ENCODE measurements at regions not wholly inside any gene's neighbourhood (a gene's known extent, or its start where the extent isn't known, plus 50 kb on each side); places are given as distances from the start of the nearest gene placed in this dataset.

DNA sequence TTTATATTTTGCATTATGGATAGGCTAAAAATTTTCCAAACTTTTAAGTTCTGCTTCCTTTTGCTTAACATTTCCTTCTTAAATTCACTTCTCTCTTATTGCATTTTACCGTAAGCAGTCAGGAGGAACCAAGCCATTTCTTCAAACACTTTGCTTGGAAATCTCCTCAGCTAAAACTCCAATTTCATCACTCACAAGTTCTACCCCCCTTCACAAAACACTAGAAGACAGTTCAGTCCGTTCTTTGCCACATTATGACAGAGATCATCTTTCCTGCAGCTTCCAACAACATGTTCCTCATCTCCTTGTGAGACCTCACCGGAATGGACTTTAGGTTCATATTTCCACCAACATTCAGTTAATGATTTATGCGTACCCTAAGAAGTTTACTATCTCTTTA lies 79.2 kb upstream of the LY86 start:
- no peaks in the 10 kb centered on the region for H3K4me1 Mint-ChIP-seq (ENCODE audit: low read depth, unreplicated experiment)

DNA sequence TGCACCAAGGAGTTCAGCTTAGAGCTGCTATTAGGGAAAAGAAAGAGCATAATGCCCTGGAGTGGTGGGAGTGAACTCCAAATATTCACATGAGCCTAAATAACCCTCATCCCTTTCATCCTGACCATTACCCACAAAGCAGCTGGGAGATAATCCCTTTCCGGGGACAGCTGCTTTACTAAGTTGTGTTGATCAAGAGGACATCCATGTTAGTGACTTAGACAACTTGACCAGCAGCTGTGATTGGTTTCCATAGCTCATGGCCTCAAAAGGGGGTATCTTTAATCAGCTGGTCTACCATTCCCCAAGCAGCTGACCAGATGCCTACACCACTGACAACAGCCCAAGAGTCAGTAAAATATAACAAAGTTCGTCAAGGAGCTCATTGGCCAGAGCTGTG lies 75.8 kb upstream of the LY86 start:
- H3K27ac Mint-ChIP-seq (ENCODE audit: unreplicated experiment) = no peak overlapping the region
- H3K9me3 Mint-ChIP-seq (ENCODE audit: unreplicated experiment) = peaks cover 3% of the 10 kb centered on the region
- TF ChIP-seq, protein P1, sequence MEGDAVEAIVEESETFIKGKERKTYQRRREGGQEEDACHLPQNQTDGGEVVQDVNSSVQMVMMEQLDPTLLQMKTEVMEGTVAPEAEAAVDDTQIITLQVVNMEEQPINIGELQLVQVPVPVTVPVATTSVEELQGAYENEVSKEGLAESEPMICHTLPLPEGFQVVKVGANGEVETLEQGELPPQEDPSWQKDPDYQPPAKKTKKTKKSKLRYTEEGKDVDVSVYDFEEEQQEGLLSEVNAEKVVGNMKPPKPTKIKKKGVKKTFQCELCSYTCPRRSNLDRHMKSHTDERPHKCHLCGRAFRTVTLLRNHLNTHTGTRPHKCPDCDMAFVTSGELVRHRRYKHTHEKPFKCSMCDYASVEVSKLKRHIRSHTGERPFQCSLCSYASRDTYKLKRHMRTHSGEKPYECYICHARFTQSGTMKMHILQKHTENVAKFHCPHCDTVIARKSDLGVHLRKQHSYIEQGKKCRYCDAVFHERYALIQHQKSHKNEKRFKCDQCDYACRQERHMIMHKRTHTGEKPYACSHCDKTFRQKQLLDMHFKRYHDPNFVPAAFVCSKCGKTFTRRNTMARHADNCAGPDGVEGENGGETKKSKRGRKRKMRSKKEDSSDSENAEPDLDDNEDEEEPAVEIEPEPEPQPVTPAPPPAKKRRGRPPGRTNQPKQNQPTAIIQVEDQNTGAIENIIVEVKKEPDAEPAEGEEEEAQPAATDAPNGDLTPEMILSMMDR (IDR thresholded peaks at IDR 0.05; ENCODE audit: partially characterized antibody, unreplicated experiment) = no peak
- no peaks in the 10 kb centered on the region for H3K27me3 Mint-ChIP-seq (ENCODE audit: unreplicated experiment)
- no peaks in the 10 kb centered on the region for H3K36me3 Mint-ChIP-seq (ENCODE audit: unreplicated experiment)
- DNase-seq = no peak
- H3K4me1 Mint-ChIP-seq (ENCODE audit: low read depth, unreplicated experiment) = peaks cover 9% of the 10 kb centered on the region
- H3K4me3 Mint-ChIP-seq (ENCODE audit: unreplicated experiment) = no peak overlapping the region

More for the DNA sequence above, 79.2 kb upstream of the LY86 start:
- H3K9me3 Mint-ChIP-seq (ENCODE audit: unreplicated experiment) = no peaks in the 10 kb centered on the region
- no peak overlapping the region for H3K27ac Mint-ChIP-seq (ENCODE audit: unreplicated experiment)
- TF ChIP-seq, protein P1 (IDR thresholded peaks at IDR 0.05; ENCODE audit: partially characterized antibody, unreplicated experiment) = no peak
- peaks cover 2% of the 10 kb centered on the region for H3K27me3 Mint-ChIP-seq (ENCODE audit: unreplicated experiment)
- no peak for DNase-seq
- H3K36me3 Mint-ChIP-seq (ENCODE audit: unreplicated experiment) = no peaks in the 10 kb centered on the region
- no peak overlapping the region for H3K4me3 Mint-ChIP-seq (ENCODE audit: unreplicated experiment)

DNA sequence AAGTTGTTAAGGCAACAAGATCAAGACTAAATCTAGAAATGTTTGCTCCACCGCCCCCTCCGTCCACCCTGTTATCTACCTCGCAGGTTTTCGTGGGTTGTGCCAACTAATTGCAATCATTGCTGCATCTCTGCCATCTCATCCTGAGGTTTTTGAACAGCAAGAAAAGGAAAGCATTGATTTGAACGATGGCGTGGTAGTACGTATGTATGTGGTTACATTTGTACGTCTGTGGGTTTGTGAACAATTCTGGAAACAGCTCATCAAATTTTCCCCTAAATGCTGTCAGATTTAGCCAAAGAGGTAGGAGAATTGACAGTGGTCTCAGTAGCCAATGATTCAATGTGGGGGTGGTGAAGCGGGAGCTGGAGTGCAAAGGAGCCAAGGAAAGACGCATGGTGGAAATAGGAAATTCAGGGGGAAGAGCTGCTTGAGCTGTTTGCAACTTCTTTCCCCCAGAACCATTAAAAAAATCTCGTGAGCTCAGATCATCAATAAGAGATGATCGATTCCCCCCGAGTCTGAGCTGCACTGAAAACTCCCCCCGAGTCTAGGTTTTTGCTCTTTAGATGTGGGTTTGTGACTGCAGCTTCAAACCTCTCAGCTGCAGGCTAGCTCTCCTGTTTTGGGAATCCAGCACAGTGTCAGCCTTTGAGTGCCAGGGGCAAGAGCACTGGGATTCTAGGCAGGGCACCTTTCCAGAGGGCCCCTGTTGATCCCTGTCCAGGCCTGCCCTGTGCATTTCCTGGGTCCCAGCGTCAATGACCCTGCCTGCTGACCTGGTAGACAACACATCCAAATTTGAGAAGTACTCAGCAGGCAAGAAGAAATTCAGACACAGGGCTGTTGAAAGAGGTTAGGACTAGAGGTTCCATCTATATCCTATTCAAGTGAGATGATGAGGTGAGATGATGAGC lies 72.6 kb upstream of the LY86 start:
- Mint-ChIP-seq H3K4me3 (ENCODE audit: unreplicated experiment) (no peak overlapping the region), H3K9me3 (ENCODE audit: unreplicated experiment) (peaks cover 3% of the 10 kb centered on the region), H3K27ac (ENCODE audit: unreplicated experiment) (no peak overlapping the region), H3K36me3 (ENCODE audit: unreplicated experiment) (no peaks in the 10 kb centered on the region), H3K27me3 (ENCODE audit: unreplicated experiment) (no peaks in the 10 kb centered on the region), H3K4me1 (ENCODE audit: low read depth, unreplicated experiment) (peaks cover 9% of the 10 kb centered on the region)
- TF ChIP-seq, protein P1 (IDR thresholded peaks at IDR 0.05; ENCODE audit: partially characterized antibody, unreplicated experiment) = no peak
- no peak for DNase-seq

DNA sequence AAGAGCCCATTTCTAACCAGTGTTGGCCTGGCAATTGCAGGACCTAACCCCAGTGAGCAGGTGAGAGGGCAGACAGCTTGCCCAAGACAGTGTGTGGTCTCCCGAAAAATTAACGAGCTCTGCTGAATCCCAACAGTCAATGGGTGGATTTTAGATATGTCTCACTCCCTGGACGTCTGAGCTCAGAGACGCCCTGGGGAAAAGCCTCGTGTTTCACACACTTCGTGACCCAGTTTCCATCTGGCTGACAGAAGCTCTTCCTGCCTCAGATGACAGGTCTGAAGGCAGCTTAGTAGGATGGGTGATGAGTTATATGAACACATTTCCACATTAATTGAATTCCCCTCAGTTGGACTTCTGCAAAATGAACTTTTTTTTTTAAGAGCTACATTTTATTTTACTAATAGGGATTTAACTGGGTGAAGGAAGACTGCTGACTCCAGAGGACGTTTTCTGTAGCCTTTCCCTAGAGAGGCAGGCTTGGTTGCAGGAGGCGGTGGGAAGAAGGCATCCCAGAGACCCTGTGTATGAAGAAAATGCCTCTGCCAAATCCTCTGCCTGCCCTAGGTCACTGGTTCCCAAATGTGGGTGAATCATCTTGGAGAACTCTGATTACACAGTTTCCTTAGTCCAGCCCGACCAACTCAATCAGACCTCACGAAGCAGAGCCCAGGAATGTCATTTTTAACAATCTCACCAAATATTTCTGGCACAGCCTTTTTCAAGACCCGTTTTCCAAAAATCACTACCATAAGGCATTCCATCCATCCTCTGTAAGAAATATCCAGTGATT lies 71.7 kb upstream of the LY86 start:
- H3K27me3 Mint-ChIP-seq (ENCODE audit: unreplicated experiment) = no peaks in the 10 kb centered on the region

More for the DNA sequence above, 71.7 kb upstream of the LY86 start:
- peaks cover 3% of the 10 kb centered on the region for H3K9me3 Mint-ChIP-seq (ENCODE audit: unreplicated experiment)
- H3K36me3 Mint-ChIP-seq (ENCODE audit: unreplicated experiment) = no peaks in the 10 kb centered on the region
- TF ChIP-seq, protein P1 (IDR thresholded peaks at IDR 0.05; ENCODE audit: partially characterized antibody, unreplicated experiment) = no peak
- H3K4me3 Mint-ChIP-seq (ENCODE audit: unreplicated experiment) = no peak overlapping the region
- no peak for DNase-seq
- no peak overlapping the region for H3K27ac Mint-ChIP-seq (ENCODE audit: unreplicated experiment)
- H3K4me1 Mint-ChIP-seq (ENCODE audit: low read depth, unreplicated experiment) = peaks cover 9% of the 10 kb centered on the region

All from glutamatergic neuron (in vitro differentiated cells).